NCI-H146 treated with DMSO at 0.1 percent for 48 hours (cell line): ENCODE measurements at regions not wholly inside any gene's neighbourhood (a gene's known extent, or its start where the extent isn't known, plus 50 kb on each side); places are given as distances from the start of the nearest gene placed in this dataset.
"Not testable (repeated sequence)": the region's sequence is repeated elsewhere in the genome, so short reads cannot be mapped to it uniquely, and the experiment has no call there.

Source experiments
- DNase-seq: peaks from one replicate; lab custom pipeline; 2025; ENCODE audit not compliant: unreplicated experiment; lab: John Stamatoyannopoulos, UW

DNA sequence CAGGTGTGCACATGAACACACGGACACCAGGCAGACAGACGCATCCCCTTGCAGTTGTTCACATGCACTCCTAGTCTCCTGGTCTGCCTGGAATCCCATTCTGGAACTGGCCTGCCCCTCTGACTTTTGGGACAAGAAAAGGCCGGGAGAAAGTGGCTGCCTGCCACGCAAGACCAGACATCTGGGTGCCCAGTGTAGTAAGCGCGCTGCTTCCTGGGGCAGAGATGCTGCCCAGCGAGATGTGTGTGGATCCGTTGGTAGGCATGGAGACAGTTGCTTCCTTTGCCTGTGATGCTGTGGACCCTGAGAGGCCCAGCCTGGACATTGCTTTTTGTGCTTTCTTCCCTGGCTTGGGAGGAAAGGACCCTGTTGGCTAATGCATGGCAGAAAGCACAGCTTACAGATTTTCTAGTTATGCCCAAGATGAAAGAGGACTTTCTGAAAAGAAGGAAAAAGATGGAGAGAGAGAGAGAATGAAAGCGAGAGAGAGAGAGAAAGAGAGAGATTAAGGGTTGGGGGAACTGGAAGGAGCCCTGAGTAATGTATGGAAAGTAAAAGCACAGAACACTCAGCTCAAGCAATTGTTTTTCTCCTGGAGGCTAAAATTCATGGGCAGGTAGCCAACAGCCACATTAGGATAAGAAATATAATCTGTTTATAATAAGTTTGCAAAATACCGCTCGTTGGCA, 235.3 kb downstream of the BCL2L11 start:
- not testable (repeated sequence) for DNase-seq

DNA sequence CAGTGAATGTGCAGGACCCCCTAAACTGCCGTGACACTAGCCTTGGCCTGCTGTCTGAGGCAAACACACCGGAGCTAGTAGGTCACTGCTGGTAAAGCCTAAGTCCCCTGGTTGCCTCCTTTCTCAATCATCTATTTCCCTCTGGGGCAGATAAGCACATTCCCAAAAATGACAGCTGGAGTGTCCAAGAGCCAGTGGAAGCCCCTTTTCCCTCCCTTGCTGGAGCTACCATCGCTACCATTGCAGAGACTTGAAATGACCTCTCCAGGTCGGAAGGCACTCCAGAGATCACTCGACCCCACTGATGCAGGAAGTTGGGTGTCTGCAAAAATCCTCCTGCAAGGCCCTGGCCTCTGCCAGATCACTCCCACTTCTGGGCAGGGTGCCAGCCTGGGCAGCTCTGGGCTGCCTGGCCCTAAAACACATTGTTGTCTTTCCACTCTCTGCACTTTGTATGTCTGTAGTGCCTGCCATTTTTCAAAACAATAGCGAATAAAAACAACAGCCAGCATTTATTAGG, 235.9 kb downstream of the BCL2L11 start:
- DNase-seq, result not testable (repeated sequence)

DNA sequence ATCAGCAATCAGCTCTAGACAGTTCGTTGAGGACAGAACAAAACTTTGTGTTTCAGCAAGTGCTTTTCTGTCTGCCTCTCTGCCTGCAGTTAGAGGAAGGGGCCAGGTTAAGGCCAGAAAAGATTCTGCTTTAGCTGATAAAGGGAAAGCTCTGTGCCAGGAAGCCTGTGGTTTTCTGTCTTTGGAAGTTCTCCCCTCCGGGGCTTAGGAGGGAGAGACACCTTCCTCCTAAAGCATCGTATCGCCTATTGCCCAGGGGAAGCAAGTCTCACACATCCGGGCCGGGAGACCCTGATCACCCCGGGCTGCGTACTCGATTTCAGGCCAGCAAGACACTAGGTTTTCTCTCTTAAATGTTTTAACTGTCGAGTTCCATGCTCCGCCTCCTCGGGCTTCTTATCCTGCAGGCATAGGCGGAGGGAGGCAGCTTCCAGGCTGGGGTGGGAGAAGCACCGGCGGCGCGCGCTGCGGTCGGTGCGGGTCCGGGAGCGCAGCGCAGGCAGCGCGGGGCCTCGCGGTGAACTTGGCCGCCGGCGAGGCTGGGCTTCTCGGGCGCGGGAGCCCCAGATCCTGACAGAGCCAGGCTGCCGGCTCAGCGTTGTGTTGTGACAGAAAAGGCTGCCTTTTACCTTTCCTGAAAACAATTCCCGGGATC, 245.4 kb downstream of the BCL2L11 start:
- not testable (repeated sequence) for DNase-seq

DNA sequence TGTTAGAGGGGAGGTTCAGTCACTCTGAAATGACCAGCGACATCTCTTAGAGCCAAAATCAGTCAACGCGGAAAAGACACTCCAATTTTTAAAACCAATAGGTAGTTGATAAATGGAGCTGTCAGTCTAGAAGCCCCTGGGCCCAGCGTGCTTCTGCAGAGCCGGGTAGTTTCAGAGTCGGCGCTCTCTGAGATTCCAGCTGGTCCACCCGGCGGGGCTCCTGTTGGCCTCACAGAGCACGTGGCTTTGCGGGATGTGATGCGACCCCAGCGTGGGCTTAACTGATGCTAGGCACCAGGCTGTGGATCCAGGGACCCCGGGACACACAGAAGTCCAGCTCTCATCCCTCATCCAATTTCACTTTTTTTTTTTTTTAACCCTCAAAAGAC, 245.9 kb downstream of the BCL2L11 start:
- DNase-seq, result not testable (repeated sequence)

DNA sequence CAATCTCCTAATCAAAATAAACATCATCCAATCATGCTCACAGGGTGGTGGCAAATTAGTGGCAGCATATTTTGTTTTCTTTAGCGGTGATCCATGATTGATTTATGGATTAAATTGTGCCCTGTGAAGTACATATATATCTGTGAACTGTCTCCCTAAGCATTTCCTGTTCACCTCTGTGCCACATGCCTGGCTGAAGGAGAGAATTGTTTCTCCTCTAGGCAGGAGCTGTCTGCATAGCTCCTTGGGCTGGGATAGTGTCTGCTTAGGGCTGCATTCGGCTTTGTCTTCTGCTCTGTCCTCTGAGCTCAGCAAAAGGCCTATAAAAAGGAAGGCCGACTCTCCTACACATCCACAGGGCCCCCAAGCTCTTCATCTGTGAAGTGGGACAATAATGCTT, 246.4 kb downstream of the BCL2L11 start:
- not testable (repeated sequence) for DNase-seq

DNA sequence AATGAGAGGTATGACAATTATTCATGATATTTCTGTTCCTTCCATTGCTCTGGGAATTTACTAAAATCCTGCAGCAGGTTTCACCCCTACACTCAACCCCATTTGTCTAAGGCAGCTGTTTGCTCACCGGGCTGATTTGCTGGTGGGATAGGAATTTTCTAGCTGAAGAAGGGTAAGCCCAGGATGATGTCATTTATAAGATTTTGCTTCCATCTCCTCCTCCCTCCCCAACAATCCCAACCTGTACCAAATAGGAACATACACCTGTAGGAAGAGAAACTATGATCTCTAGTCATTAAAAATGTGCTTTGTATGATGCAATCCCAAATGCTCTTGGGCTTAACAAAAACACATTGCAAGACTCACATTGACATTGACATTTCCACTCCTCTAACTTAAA, 247.2 kb downstream of the BCL2L11 start:
- DNase-seq, result not testable (repeated sequence)

DNA sequence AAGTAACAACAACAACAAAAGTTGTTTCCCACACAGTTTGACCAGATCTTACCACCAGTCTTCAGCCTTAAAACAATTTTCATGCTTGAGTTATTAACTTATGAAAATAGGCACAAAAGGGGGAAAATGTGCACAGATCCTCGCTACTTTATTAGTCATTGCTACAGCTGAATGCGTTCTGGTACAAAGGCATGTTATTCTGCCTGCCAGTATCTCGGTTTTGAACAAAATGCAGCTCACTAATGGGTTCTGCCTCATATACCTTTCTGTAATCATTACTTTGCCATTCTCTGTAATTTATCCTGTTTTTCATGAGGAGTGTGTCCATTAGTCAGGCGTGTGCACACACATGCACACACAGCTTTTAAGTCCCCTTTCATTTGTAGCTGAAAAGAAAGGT, 247.6 kb downstream of the BCL2L11 start:
- not testable (repeated sequence) for DNase-seq

DNA sequence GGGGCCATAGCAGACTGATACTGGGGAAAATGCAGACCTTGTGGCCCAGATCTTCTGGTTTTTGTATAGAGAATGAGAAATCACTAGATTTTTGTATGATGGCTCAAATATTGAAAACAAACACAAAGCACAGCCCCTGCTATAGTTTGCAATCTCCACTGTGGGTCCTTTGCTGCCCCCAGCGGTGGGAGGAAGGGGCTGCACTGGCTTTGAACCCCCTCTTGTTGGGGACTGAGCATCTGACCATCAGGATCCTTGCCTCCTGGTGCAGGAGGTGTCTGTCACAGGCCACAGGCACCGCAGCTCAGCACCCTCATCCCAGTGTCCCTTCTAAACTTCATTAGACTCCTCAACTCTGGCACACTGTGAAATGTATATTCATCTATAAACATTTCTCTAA, 252.3 kb downstream of the BCL2L11 start:
- DNase-seq, result not testable (repeated sequence)

DNA sequence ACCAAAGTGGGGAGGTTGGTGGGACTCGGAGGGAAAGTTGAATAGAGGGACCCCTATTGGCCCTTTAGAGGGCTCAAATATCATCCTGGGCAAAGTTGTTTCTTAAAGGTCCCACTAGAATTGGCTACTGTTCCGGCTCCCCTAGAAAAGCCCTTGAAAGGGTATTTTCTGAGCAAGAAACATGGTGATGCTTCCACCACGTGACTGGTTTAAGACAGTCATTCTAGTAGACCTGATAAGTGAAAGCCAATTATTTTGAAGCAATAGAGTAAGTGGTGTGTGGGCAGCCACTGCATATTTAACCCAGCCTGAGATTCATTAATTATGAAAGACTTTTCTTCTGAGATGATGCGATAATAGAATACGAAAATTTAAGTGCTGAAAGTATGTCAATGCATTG, 253.3 kb downstream of the BCL2L11 start:
- not testable (repeated sequence) for DNase-seq

DNA sequence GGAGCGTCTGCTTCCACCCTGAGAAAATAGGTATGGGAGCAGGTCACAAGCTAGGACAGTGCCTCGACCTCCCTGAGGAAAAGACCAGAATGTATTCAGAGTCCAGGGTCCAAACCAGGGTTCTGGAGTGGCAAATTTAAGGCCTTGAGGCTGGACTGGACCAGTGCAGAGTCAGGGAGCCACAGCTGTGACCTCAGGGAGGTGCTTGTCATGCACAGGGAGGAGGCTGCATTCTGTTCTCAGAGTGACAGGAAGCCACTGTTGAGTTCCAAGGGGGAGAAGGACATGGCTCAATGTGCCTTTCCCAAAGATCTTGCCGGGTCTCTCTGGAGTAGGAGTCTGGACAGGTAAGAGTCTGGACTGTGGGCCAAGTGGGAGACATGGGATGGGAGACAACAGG, 254.0 kb downstream of the BCL2L11 start:
- not testable (repeated sequence) for DNase-seq

DNA sequence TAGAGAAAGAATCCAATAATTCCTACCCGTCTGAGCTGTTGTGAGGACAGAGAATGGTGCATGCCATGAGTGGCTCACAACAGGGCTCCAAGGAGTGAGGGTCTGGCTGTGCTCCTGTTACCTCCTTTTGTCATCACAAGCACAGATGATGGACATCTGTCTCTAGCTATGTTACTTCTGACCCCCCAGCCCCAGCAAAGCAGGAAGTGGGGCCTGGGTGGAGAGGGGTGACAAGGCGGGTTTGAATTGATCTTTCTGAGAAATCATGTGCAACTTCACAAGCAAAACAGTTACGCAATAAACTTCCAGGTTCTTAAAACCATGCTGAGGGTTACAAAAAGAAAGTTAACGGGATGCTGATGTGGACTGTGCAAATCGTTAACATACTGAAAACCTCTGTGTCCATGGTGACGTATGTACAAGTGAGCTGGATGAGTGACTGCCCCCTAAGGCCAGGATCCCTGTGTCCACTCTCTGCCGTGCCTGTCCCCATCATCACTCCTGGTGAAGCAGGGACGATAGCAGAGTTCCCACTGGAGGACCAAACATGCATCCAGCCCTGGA, 254.7 kb downstream of the BCL2L11 start:
- DNase-seq, result not testable (repeated sequence)

DNA sequence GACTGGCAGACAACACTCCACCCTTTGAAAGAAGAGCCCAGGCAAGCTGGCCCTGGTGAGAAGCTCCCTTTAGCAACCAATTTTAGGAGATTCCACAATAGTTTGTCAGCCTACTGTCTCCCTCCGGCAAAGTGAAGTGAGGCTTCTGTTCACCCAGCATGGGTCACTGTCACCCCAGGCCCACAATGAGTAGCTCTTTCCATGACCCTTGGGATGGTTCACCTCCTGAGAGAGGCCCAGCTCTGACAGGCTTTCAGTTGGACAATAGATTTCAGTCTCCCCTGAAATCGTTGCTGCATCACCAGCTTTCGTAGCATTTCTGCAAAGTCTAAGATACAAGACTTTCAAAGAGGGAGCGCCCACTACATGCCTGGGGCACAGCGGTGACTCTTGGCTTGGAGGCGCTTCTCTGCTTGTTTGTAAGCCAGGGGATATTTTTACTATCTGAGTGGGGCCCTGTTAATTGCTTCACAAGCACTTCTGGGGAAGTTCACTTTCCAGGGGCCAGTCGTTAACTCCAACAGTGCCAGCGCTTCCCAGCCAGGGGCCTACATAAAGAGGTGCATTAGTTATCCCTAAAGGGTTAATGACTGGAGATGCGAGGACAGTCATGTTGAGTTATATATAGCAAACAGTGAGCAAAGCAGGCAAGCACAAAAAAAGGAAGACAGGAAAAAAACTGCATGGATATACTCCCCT, 255.7 kb downstream of the BCL2L11 start:
- not testable (repeated sequence) for DNase-seq

DNA sequence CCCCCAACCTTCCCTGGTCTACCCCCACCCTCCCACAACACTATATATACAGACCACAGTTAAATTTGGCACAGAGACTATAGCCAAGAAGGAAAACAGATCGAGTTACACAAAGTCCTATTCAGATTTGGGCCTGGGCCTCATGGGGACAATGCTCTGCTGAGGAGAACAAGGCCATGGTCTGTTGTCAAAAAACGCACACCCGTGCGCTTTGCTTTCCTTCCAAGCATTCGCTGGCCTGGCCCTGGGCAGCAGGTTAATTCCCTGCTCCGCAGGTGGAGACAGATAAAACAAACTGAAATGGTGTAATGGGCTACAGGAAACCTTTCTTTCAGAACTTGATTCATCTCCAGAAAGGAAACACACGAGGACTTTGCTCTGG, 256.2 kb downstream of the BCL2L11 start:
- DNase-seq, result not testable (repeated sequence)

DNA sequence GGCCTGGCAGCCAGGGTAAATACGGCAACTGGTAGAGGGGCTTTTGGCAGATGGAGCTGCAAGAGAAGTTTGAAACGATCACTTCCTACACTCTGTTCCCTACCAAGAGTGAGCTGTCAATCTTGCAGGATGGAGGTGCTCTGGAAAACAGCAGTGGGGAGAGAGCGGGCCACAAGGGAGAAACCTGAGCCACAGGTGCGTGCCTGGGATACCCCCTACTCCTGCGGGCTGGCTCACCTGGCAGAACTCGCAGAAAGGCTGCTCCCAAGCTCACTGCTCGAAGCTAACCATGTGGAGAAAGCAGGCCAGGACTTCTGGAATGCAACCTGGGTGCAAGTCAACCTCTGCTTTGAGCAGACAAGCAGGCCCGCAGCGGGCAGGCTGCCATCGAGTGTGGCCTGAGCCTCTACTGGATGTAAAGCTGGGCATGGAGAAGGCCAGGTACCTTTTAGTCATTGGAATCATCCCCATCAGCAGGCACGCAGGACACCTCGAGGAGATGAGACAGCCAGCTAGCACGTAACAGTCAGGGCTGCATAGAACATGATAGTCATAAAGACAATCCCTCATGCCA, 256.8 kb downstream of the BCL2L11 start:
- DNase-seq, result not testable (repeated sequence)

DNA sequence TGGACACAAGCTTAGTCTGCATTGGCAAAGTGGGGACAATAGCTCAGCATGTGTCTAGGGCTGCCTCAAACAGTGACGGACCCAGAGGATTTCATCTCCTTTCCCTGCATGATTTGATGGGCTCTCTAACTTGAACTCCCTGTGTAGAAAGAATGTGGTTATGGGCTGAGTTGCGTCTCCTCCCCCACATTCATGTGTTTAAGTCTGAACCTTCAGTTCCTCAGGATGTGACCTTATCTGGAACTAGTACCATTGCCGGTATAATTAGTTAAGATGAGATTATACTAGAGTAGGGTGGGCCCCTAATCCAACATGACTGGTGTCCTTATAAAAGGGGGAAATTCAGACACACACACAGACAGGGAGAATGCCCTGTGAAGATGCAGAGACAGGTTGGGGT, 257.6 kb downstream of the BCL2L11 start:
- DNase-seq, result not testable (repeated sequence)

DNA sequence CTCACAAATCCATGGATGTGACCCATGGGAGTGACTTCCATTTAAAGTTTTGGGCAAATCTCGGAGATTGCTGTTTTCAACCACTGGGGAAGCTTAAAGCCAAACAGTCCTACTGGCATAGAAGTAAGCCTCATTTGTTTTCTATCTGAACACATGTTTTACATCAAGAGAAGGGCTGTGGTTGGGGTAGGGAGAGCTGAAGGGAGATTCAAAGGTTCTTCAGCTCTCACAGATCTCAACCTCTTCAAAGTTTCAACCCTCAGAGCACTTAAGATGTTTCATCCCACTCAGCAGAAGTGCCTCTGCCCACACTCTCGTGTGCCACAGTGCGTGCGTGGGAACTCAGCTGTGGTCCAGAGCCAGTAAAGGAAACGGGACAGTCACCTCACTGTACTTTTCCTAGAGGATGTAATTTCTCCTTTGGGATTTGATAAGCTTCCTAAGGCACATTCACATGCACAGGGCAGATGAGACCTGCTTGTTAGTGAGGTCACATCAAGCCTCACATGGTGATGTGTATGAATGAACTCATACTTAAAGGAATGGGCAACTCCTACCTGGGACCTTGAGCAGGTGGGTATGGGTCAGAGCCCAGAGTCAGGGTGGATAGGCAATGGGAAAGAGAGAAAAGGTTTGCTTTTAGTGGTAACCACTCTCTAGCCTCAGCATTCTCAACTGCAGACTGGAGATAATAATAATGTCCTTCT, 260.2 kb downstream of the BCL2L11 start:
- DNase-seq, result not testable (repeated sequence)

DNA sequence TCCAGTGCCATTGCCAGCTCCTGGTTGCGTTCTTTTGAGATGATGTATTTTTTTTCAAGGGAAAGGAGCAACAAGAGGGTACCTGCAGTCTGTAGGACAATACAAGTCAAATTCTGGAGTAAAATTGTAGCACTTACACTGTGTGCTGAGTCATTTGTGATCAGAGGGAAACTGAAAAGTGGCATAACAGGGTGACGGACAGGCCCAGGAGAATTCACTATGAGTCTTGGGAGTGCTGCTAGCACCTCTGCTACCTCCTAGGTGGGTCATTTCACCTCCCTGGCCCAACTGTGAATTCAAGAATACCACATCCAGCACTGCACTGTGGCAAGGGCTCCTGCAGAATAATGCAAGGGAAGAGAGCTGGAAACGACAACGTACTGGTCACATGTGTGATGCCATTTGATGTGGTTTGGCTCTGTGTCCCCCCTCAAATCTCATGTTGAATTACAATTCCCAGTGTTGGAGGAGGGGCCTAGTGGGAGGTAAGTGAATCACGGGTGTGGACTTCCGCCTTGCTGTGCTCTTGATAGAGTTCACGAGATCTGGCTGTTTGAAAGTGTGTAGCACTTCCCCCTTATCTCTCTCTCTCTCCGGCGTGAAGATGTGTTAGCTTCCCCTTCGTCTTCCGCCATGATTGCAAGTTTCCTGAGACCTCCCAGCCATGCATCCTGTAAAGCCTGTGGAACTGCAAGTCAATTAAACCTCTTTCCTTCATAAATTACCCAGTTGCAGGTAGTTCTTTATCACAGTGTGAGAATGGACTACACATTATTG, 261.0 kb downstream of the BCL2L11 start:
- not testable (repeated sequence) for DNase-seq

DNA sequence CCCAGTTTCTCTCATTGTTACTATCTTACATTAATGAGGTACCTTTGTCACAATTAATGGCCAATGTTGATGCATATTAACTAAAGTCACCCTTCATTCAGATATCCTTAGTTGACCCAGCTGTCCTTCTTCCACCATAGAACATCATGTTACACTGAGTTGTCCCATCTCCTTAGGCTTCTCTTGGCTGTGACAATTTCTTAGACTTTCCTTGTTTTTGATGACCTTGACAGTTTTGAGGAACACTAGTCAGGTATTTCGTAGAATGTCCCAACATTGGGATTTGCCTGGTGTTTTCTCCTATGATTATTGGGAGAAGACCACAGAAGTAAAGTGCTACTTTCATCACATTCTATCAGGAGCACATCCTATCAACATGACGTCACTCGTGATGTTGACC, 261.8 kb downstream of the BCL2L11 start:
- not testable (repeated sequence) for DNase-seq

DNA sequence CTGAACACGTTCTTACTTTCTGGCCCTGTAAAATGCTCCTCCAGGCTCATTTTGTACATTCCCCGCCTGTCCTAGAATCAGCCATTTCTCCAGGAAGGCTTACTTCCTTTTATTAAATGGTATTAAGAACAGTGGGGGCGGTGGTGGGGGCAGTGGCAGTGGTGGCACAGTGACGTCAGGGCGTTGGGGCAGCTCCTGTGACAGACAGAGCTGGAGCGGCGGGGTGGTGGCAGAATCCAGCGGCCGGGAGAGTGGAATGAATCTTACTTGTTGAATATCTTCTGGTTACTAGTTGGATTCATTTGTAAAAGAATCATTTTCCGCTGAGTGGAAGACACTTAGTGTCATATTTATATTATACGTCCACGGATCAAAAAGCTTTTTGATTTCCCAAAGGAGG, 262.6 kb downstream of the BCL2L11 start:
- DNase-seq, result not testable (repeated sequence)
